ENCODE measurements at regions not wholly inside any gene's neighbourhood (a gene's known extent, or its start where the extent isn't known, plus 50 kb on each side); places are given as distances from the start of the nearest gene placed in this dataset.
"Not testable (repeated sequence)": the region's sequence is repeated elsewhere in the genome, so short reads cannot be mapped to it uniquely, and the experiment has no call there.

DNA sequence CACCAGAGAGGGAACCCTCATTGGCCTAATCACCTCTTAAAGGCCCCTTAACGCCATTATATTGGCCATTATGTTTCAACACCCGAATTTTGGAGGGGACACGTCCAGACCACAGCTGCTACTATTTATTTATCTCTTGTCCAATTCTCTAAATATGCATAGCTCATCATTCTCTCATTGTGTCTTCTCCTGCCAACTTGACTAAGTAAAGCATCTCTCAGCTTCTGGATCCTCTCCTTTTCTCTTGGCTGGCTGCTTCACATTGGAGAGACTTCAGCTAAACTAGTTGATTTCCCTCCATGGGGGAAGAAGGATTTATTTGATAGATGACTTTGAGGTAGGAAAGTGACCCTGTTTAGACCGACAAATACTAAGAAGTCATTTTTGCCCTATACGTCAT lies 120.4 kb upstream of the KRR1 start:
- CTCF ChIA-PET = no interaction called here
- peaks cover 0 to 8% (median 0%) of the 10 kb centered on the region in 11 donors for H3K9me3 Mint-ChIP-seq
- H3K4me1 Mint-ChIP-seq = peaks cover 0 to 14% (median 0%) of the 10 kb centered on the region in 7 donors
- POLR2A ChIA-PET = no interaction called here
- no peak for ATAC-seq
- no peak for DNase-seq
- H3K36me3 ChIP-seq (ENCODE audit: control insufficient read depth in 2 of 3, insufficient read depth in 3 of 3, low read length in 3 of 3) = no peaks in the 10 kb centered on the region
- no peaks in the 10 kb centered on the region for H3K9me3 ChIP-seq (ENCODE audit: control insufficient read depth in 2 of 3, low read length in 3 of 3)
- H3K27ac Mint-ChIP-seq = no peak overlapping the region
- H3K4me1 ChIP-seq (ENCODE audit: control insufficient read depth in 2 of 2, insufficient read depth in 2 of 2, low read length in 2 of 2) = no peaks in the 10 kb centered on the region
- no peaks in the 10 kb centered on the region for H3K36me3 Mint-ChIP-seq
- no peak overlapping the region for H3K27ac ChIP-seq (ENCODE audit: low read depth, low read length)
- H3K27me3 ChIP-seq (ENCODE audit: control insufficient read depth in 2 of 2, insufficient read depth in 2 of 2, low read length in 2 of 2) = no peaks in the 10 kb centered on the region
- H3K27me3 Mint-ChIP-seq = peaks cover 4 to 16% (median 9%) of the 10 kb centered on the region in 5 donors
- intact Hi-C loops (cut with micrococcal nuclease) = no loop called here
- no peak overlapping the region for H3K4me3 ChIP-seq (ENCODE audit: low read length)
- H3K4me3 Mint-ChIP-seq = no peak overlapping the region

DNA sequence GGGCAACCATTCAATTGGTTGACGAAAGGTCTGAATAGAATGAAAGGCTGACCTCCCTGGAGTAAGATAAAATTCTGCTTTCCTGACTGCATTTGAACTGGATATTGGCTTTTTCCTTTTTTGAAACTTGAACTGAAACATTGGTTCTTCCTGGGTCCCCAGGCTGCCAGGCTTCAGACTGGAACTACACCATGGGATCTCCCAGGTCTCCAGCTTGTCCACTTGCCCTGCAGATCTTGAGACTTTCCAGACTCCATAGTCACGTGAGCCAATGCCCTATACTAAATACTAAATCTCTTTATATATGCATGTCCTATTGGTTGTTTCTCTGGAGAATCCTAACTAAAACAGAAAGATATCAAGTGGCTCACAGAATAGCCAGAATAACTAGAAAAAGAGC lies 118.7 kb upstream of the KRR1 start:
- ChIA-PET CTCF (no interaction called here), POLR2A (no interaction called here)
- H3K27ac ChIP-seq (ENCODE audit: low read depth, low read length) = no peak overlapping the region
- H3K9me3 ChIP-seq (ENCODE audit: control insufficient read depth in 2 of 3, low read length in 3 of 3) = no peaks in the 10 kb centered on the region
- Mint-ChIP-seq H3K27me3 (peaks cover 0 to 20% (median 4%) of the 10 kb centered on the region in 5 donors), H3K4me1 (peaks cover 0 to 3% (median 0%) of the 10 kb centered on the region in 7 donors), H3K4me3 (no peak overlapping the region), H3K27ac (no peak overlapping the region), H3K9me3 (peaks cover 0 to 8% (median 0%) of the 10 kb centered on the region in 11 donors), H3K36me3 (no peaks in the 10 kb centered on the region)
- no peaks in the 10 kb centered on the region for H3K36me3 ChIP-seq (ENCODE audit: control insufficient read depth in 2 of 3, insufficient read depth in 3 of 3, low read length in 3 of 3)
- H3K4me1 ChIP-seq (ENCODE audit: control insufficient read depth in 2 of 2, insufficient read depth in 2 of 2, low read length in 2 of 2) = no peaks in the 10 kb centered on the region
- DNase-seq (no peak), ATAC-seq (no peak)
- H3K4me3 ChIP-seq (ENCODE audit: low read length) = no peak overlapping the region
- H3K27me3 ChIP-seq (ENCODE audit: control insufficient read depth in 2 of 2, insufficient read depth in 2 of 2, low read length in 2 of 2) = no peaks in the 10 kb centered on the region
- intact Hi-C loops (cut with micrococcal nuclease) = no loop called here

DNA sequence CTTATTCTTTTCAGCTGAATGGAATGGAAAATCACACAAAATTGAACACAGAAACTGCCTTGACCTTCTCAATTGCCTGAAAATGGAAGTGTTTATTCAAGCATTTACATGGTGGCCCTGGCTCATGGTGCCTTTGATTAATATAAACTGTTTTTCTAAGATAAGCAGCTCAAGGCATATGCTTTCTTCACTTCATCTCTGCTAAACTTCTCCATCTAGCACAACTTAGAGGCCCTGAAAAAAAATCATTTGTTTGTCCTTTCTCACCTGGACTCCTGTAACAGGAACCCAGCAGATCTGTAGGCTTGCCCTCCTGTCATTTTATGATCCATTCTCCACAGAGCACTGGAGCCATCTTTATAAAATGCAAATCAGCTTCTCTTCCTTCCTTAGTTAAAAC lies 117.5 kb upstream of the KRR1 start:
- Mint-ChIP-seq H3K4me1 (no peaks in the 10 kb centered on the region), H3K4me3 (no peak overlapping the region), H3K27me3 (peaks cover 0 to 20% (median under 1%) of the 10 kb centered on the region in 5 donors), H3K27ac (no peak overlapping the region), H3K36me3 (no peaks in the 10 kb centered on the region), H3K9me3 (peaks cover 0 to 8% (median 0%) of the 10 kb centered on the region in 11 donors)
- Histone ChIP-seq H3K9me3 (ENCODE audit: control insufficient read depth in 2 of 3, low read length in 3 of 3) (no peaks in the 10 kb centered on the region), H3K27ac (ENCODE audit: low read depth, low read length) (no peak overlapping the region), H3K36me3 (ENCODE audit: control insufficient read depth in 2 of 3, insufficient read depth in 3 of 3, low read length in 3 of 3) (no peaks in the 10 kb centered on the region), H3K4me3 (ENCODE audit: low read length) (no peak overlapping the region), H3K27me3 (ENCODE audit: control insufficient read depth in 2 of 2, insufficient read depth in 2 of 2, low read length in 2 of 2) (no peaks in the 10 kb centered on the region), H3K4me1 (ENCODE audit: control insufficient read depth in 2 of 2, insufficient read depth in 2 of 2, low read length in 2 of 2) (no peaks in the 10 kb centered on the region)
- intact Hi-C loops (cut with micrococcal nuclease) = no loop called here
- ATAC-seq = no peak
- POLR2A ChIA-PET = no interaction called here
- CTCF ChIA-PET = no interaction called here
- no peak for DNase-seq

DNA sequence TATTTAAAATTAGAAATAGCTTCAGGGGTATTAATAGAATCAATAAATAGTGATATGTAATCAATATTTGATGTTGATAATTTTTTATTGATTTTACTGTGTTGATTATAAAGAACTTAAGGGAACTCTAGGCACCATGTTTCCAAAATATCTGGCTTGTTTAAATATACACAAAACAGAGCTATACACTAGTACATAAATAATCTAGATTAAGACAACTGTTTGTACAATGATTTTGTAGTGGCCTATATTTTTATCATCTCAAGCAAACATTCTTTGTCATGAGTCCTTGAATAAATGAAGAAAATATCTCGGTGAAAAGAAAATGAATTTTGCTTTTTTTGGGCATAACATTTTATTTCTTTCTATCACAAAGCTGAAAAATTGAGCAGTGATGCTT lies 117.1 kb upstream of the KRR1 start:
- intact Hi-C loops (cut with micrococcal nuclease) = no loop called here
- Mint-ChIP-seq H3K27me3 (peaks cover 0 to 20% (median 0%) of the 10 kb centered on the region in 5 donors), H3K4me3 (no peak overlapping the region), H3K9me3 (peaks cover 0 to 8% (median 0%) of the 10 kb centered on the region in 11 donors), H3K27ac (no peak overlapping the region), H3K36me3 (no peaks in the 10 kb centered on the region), H3K4me1 (peaks cover 0 to 2% (median 0%) of the 10 kb centered on the region in 7 donors)
- POLR2A ChIA-PET = no interaction called here
- Histone ChIP-seq H3K9me3 (ENCODE audit: control insufficient read depth in 2 of 3, low read length in 3 of 3) (no peaks in the 10 kb centered on the region), H3K27me3 (ENCODE audit: control insufficient read depth in 2 of 2, insufficient read depth in 2 of 2, low read length in 2 of 2) (no peaks in the 10 kb centered on the region), H3K36me3 (ENCODE audit: control insufficient read depth in 2 of 3, insufficient read depth in 3 of 3, low read length in 3 of 3) (no peaks in the 10 kb centered on the region), H3K4me3 (ENCODE audit: low read length) (no peak overlapping the region), H3K27ac (ENCODE audit: low read depth, low read length) (no peak overlapping the region), H3K4me1 (ENCODE audit: control insufficient read depth in 2 of 2, insufficient read depth in 2 of 2, low read length in 2 of 2) (no peaks in the 10 kb centered on the region)
- ATAC-seq (no peak), DNase-seq (no peak)
- CTCF ChIA-PET = no interaction called here

DNA sequence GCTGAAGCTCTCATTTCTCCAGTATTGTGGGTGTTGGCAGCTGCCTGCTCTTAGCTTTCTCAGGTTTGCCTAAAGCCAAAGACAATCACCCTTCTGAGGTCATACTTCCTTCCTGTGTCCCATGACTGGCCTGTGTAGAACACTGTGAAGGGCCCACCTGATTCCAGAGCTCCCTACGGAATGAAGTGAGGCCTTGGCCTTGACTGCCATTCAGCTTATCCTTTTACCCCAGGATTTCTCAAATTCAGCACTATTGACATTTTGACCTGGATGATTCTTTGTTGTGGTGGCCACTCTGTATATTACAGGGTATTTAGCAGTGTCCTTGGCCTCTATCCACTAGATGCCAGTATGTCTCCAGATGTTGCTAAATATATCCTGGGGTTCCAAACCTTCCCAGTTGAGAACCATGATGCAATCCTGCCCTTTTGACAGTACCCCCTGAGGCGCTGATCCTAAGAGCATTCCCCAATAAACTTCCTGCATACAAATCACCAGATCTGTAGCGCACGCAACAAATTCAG lies 112.3 kb upstream of the KRR1 start:
- intact Hi-C loops (cut with micrococcal nuclease) = no loop called here
- no peaks in the 10 kb centered on the region for H3K4me1 ChIP-seq (ENCODE audit: control insufficient read depth in 2 of 2, insufficient read depth in 2 of 2, low read length in 2 of 2)
- Mint-ChIP-seq H3K4me1 (peaks cover 0 to 9% (median 0%) of the 10 kb centered on the region in 7 donors), H3K4me3 (no peak overlapping the region), H3K36me3 (no peaks in the 10 kb centered on the region), H3K9me3 (peaks cover 0 to 9% (median 2%) of the 10 kb centered on the region in 11 donors), H3K27me3 (peaks cover 0 to 7% (median under 1%) of the 10 kb centered on the region in 5 donors), H3K27ac (peak overlapping the region in 1 of 9 donors; percentile 54)
- no peaks in the 10 kb centered on the region for H3K27me3 ChIP-seq (ENCODE audit: control insufficient read depth in 2 of 2, insufficient read depth in 2 of 2, low read length in 2 of 2)
- ChIA-PET POLR2A (no interaction called here), CTCF (no interaction called here)
- DNase-seq (no peak), ATAC-seq (no peak)
- H3K27ac ChIP-seq (ENCODE audit: low read depth, low read length) = no peak overlapping the region
- no peak overlapping the region for H3K4me3 ChIP-seq (ENCODE audit: low read length)
- H3K9me3 ChIP-seq (ENCODE audit: control insufficient read depth in 2 of 3, low read length in 3 of 3) = no peaks in the 10 kb centered on the region
- H3K36me3 ChIP-seq (ENCODE audit: control insufficient read depth in 2 of 3, insufficient read depth in 3 of 3, low read length in 3 of 3) = no peaks in the 10 kb centered on the region

DNA sequence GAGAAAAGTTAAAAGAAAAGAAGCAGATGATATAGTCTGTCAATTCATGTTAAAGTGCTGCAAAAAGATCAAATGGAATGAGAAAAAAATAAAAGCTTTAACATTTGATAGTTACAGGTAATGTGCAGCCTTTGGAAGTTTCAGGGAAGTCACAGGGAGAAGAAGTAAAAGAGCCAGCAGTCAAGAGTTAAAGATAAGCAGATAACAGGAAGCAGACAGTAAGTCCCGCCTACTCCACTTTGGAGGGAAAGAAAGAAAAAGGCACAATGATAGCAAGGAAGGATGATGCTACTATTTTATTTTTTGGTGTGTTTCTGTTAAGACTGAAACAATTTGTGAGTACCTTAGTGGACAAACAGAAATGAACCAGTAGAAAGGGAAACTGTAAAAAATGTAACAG lies 111.1 kb upstream of the KRR1 start:
- H3K4me1 Mint-ChIP-seq = peaks cover 0 to 9% (median 0%) of the 10 kb centered on the region in 7 donors
- no peak overlapping the region for H3K27ac ChIP-seq (ENCODE audit: low read depth, low read length)
- H3K4me1 ChIP-seq (ENCODE audit: control insufficient read depth in 2 of 2, insufficient read depth in 2 of 2, low read length in 2 of 2) = no peaks in the 10 kb centered on the region
- ChIA-PET POLR2A (no interaction called here), CTCF (no interaction called here)
- H3K9me3 ChIP-seq (ENCODE audit: control insufficient read depth in 2 of 3, low read length in 3 of 3) = no peaks in the 10 kb centered on the region
- H3K4me3 ChIP-seq (ENCODE audit: low read length) = no peak overlapping the region
- H3K27ac Mint-ChIP-seq = no peak overlapping the region
- H3K4me3 Mint-ChIP-seq = no peak overlapping the region
- H3K9me3 Mint-ChIP-seq = peaks cover 0 to 12% (median 2%) of the 10 kb centered on the region in 11 donors
- no peaks in the 10 kb centered on the region for H3K36me3 ChIP-seq (ENCODE audit: control insufficient read depth in 2 of 3, insufficient read depth in 3 of 3, low read length in 3 of 3)
- H3K27me3 ChIP-seq (ENCODE audit: control insufficient read depth in 2 of 2, insufficient read depth in 2 of 2, low read length in 2 of 2) = no peaks in the 10 kb centered on the region
- no peaks in the 10 kb centered on the region for H3K36me3 Mint-ChIP-seq
- intact Hi-C loops (cut with micrococcal nuclease) = no loop called here
- DNase-seq (no peak), ATAC-seq (no peak)
- H3K27me3 Mint-ChIP-seq = peaks cover 0 to 13% (median 4%) of the 10 kb centered on the region in 5 donors

DNA sequence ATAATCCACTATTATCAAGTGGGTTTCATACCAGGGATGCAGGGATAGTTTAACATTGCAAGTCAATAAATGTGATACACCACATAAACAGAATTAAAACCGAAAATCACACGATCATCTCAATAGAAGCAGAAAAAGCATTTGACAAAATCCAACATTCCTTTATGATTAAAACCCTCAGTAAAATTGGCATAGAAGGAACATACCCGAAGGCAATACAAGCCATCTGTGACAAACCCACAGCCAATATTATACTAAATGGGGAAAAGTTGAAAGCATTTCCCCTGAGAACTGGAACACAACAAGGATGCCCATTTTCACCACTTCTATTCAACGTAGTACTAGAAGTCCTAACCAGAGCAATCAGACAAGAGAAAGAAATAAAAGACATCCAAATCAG lies 103.0 kb upstream of the KRR1 start:
- Mint-ChIP-seq H3K9me3 (peaks cover 0 to 28% (median 11%) of the 10 kb centered on the region in 11 donors), H3K27me3 (peaks cover 10 to 52% (median 41%) of the 10 kb centered on the region in 5 donors)
- DNase-seq; H3K4me3 ChIP-seq (ENCODE audit: low read length); H3K36me3 Mint-ChIP-seq; H3K27ac ChIP-seq (ENCODE audit: low read depth, low read length); intact Hi-C loops (cut with micrococcal nuclease); H3K9me3 ChIP-seq (ENCODE audit: control insufficient read depth in 2 of 3, low read length in 3 of 3); H3K4me1 ChIP-seq (ENCODE audit: control insufficient read depth in 2 of 2, insufficient read depth in 2 of 2, low read length in 2 of 2); CTCF ChIA-PET; ATAC-seq; H3K4me3 Mint-ChIP-seq; POLR2A ChIA-PET; H3K27me3 ChIP-seq (ENCODE audit: control insufficient read depth in 2 of 2, insufficient read depth in 2 of 2, low read length in 2 of 2); H3K36me3 ChIP-seq (ENCODE audit: control insufficient read depth in 2 of 3, insufficient read depth in 3 of 3, low read length in 3 of 3); H3K27ac Mint-ChIP-seq; H3K4me1 Mint-ChIP-seq: not testable (repeated sequence)

Data from naive thymus-derived CD4-positive, alpha-beta T cell (primary cell).